ENCODE measurements at regions not wholly inside any gene's neighbourhood (a gene's known extent, or its start where the extent isn't known, plus 50 kb on each side); places are given as distances from the start of the nearest gene placed in this dataset.

- Histone ChIP-seq H3K4me1 (no peaks in the 10 kb centered on the region), H3K27ac (peak overlapping the region in 1 of 4 donors; percentile 8), H3K27me3 (no peaks in the 10 kb centered on the region), H3K36me3 (no peaks in the 10 kb centered on the region), H3K9me3 (no peaks in the 10 kb centered on the region), H3K4me3 (no peak overlapping the region)
- no peak for DNase-seq
- intact Hi-C loops (cut with DNase I), result no loop called here
- TF ChIP-seq CTCF (IDR thresholded peaks at IDR 0.05) (no peak), POLR2AphosphoS5 (IDR thresholded peaks at IDR 0.05) (no peak), POLR2A (IDR thresholded peaks at IDR 0.05) (no peak), EP300 (IDR thresholded peaks at IDR 0.05) (no peak)
- WGBS, 2 donors, result 36 to 80% methylated on average over 3 of the region's 3 CpGs
These were observed 168.0 kb upstream of the NR5A2 start for GRCh38 chr1:199859491-199859933.

GRCh38 chr1:199861020-199861795 is 166.3 kb upstream of the NR5A2 start:
- TF ChIP-seq POLR2A (IDR thresholded peaks at IDR 0.05) (no peak), POLR2AphosphoS5 (IDR thresholded peaks at IDR 0.05) (no peak), CTCF (IDR thresholded peaks at IDR 0.05) (no peak), EP300 (IDR thresholded peaks at IDR 0.05) (no peak)
- H3K4me3 ChIP-seq, result no peak overlapping the region
- H3K9me3 ChIP-seq, result no peaks in the 10 kb centered on the region
- no peaks in the 10 kb centered on the region for H3K36me3 ChIP-seq
- H3K4me1 ChIP-seq, result no peaks in the 10 kb centered on the region
- 93 to 94% methylated on average over 3 of the region's 3 CpGs for WGBS, 2 donors
- intact Hi-C loops (cut with DNase I), result no loop called here
- no peak for DNase-seq
- H3K27ac ChIP-seq, result no peak overlapping the region
- H3K27me3 ChIP-seq, result no peaks in the 10 kb centered on the region

GRCh38 chr1:199862047-199862446 is 165.5 kb upstream of the NR5A2 start:
- H3K4me1 ChIP-seq, result no peaks in the 10 kb centered on the region
- DNase-seq, result no peak
- 92 to 94% methylated on average over 2 of the region's 2 CpGs for WGBS, 2 donors
- H3K4me3 ChIP-seq, result no peak overlapping the region
- no peak overlapping the region for H3K27ac ChIP-seq
- H3K9me3 ChIP-seq, result no peaks in the 10 kb centered on the region
- H3K27me3 ChIP-seq, result no peaks in the 10 kb centered on the region
- no peaks in the 10 kb centered on the region for H3K36me3 ChIP-seq
- intact Hi-C loops (cut with DNase I), result no loop called here
- TF ChIP-seq EP300 (IDR thresholded peaks at IDR 0.05) (no peak), POLR2AphosphoS5 (IDR thresholded peaks at IDR 0.05) (no peak), CTCF (IDR thresholded peaks at IDR 0.05) (no peak), POLR2A (IDR thresholded peaks at IDR 0.05) (no peak)

GRCh38 chr1:199866210-199866617 is 161.3 kb upstream of the NR5A2 start:
- Histone ChIP-seq H3K4me3 (no peak overlapping the region), H3K9me3 (no peaks in the 10 kb centered on the region), H3K27ac (no peak overlapping the region), H3K27me3 (no peaks in the 10 kb centered on the region), H3K36me3 (no peaks in the 10 kb centered on the region), H3K4me1 (no peaks in the 10 kb centered on the region)
- intact Hi-C loops (cut with DNase I), result no loop called here
- DNase-seq, result no peak
- TF ChIP-seq CTCF (IDR thresholded peaks at IDR 0.05) (no peak), POLR2A (IDR thresholded peaks at IDR 0.05) (no peak), POLR2AphosphoS5 (IDR thresholded peaks at IDR 0.05) (no peak), EP300 (IDR thresholded peaks at IDR 0.05) (no peak)
- WGBS, 2 donors, result 78 to 85% methylated on average over 5 of the region's 5 CpGs

- no peaks in the 10 kb centered on the region for H3K4me1 ChIP-seq
- no peak overlapping the region for H3K4me3 ChIP-seq
- H3K36me3 ChIP-seq, result no peaks in the 10 kb centered on the region
- WGBS, 2 donors, result 37 to 80% methylated on average over 3 of the region's 3 CpGs
- no peak for TF ChIP-seq POLR2A (IDR thresholded peaks at IDR 0.05)
- TF ChIP-seq EP300 (IDR thresholded peaks at IDR 0.05), result no peak
- TF ChIP-seq CTCF (IDR thresholded peaks at IDR 0.05), result no peak
- no peak for TF ChIP-seq POLR2AphosphoS5 (IDR thresholded peaks at IDR 0.05)
- no peak for DNase-seq
- no peak overlapping the region for H3K27ac ChIP-seq
- no peaks in the 10 kb centered on the region for H3K9me3 ChIP-seq
- intact Hi-C loops (cut with DNase I), result no loop called here
- no peaks in the 10 kb centered on the region for H3K27me3 ChIP-seq
These were observed 159.9 kb upstream of the NR5A2 start for GRCh38 chr1:199867601-199868000.

Measured in sigmoid colon (tissue), 6 donors.